ENCODE measurements at regions not wholly inside any gene's neighbourhood (a gene's known extent, or its start where the extent isn't known, plus 50 kb on each side); places are given as distances from the start of the nearest gene placed in this dataset.
"Not testable (repeated sequence)": the region's sequence is repeated elsewhere in the genome, so short reads cannot be mapped to it uniquely, and the experiment has no call there.

DNA sequence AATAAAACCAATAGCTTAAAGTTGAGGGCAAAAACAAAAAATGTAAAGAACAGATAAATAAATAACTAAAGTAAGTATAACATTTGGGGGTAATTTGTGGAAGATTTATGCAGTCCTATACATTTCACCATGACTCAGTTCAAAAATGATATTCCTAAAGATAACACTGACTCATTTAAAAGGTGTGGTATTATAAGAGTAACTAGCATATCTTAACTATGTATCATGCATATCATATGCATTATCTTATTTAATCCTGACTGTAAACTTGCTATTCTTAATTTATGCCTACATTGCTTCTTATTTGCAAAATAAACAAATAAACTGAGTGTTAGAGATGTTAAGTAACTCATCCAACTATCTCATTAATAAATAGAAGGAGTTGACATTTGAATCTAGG is 726.5 kb upstream of the PKDCC start:
- no peak for FAIRE-seq
- no peaks in the 10 kb centered on the region for H3K36me3 ChIP-seq (ENCODE audit: control insufficient read depth in 3 of 3, insufficient read depth in 2 of 3, low read depth in 1 of 3, low read length in 3 of 3)
- DNase-seq = no peak
- H3K4me3 ChIP-seq (ENCODE audit: low read depth in 1 of 3, low read length in 3 of 3) = no peak overlapping the region
- H3K27ac ChIP-seq (ENCODE audit: low read depth in 1 of 3, low read length in 2 of 3) = no peak overlapping the region
- no peaks in the 10 kb centered on the region for H3K4me1 ChIP-seq (ENCODE audit: control insufficient read depth in 3 of 3, insufficient read depth in 2 of 3, low read depth in 1 of 3, low read length in 2 of 3)
- H3K9me3 ChIP-seq (ENCODE audit: control insufficient read depth in 2 of 2, insufficient read depth in 1 of 2, low read depth in 1 of 2, low read length in 1 of 2) = no peaks in the 10 kb centered on the region
- no peaks in the 10 kb centered on the region for H3K27me3 ChIP-seq (ENCODE audit: control insufficient read depth in 3 of 3, insufficient read depth in 3 of 3, low read length in 3 of 3)

DNA sequence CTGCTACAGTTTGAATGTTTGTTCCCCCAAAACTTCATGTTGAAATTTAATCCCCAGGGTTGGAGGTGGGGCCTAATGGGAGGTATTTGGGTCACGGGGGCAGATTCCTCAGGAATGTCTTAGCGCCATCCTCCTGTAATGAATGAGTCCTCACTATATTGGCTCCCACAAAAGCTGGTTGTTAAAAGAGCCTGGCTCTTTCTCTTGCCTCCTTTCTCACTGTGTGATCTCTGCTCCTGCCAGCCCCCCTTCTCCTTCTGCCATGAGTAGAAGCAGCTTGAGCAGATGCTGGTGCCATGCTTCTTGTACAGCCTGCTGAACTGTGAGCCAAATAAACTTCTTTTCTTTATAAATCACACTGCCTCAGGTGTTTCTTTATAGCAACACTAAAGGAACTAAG is 721.0 kb upstream of the PKDCC start:
- Histone ChIP-seq H3K9me3 (ENCODE audit: control insufficient read depth in 2 of 2, insufficient read depth in 1 of 2, low read depth in 1 of 2, low read length in 1 of 2) (no peaks in the 10 kb centered on the region), H3K27me3 (ENCODE audit: control insufficient read depth in 3 of 3, insufficient read depth in 3 of 3, low read length in 3 of 3) (no peaks in the 10 kb centered on the region), H3K4me3 (ENCODE audit: low read depth in 1 of 3, low read length in 3 of 3) (no peak overlapping the region), H3K4me1 (ENCODE audit: control insufficient read depth in 3 of 3, insufficient read depth in 2 of 3, low read depth in 1 of 3, low read length in 2 of 3) (no peaks in the 10 kb centered on the region), H3K27ac (ENCODE audit: low read depth in 1 of 3, low read length in 2 of 3) (no peak overlapping the region), H3K36me3 (ENCODE audit: control insufficient read depth in 3 of 3, insufficient read depth in 2 of 3, low read depth in 1 of 3, low read length in 3 of 3) (no peaks in the 10 kb centered on the region)
- no peak for FAIRE-seq
- DNase-seq = no peak
- WGBS, 3 donors = 40 to 68% (median 56%) methylated on average over 2 of the region's 2 CpGs

DNA sequence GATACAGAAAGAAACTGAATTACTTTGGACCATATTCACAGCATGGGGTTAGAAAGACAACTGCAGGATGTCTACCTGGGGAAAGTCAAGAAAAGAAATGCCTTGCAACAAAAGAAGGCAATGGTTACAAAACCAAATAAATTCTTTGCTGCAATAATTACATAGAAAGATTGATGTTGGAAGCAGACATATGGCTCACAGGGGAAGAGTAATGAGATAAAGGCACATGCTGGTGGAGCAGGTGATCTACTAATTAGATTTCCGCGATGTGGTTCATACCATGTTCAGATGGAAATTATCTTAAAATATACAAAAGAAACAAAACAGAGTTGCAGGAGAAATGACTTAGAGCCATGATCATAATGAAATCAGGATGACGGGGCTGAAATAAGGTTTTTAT is 718.8 kb upstream of the PKDCC start:
- 57 to 93% (median 62%) methylated on average over 3 of the region's 3 CpGs for WGBS, 3 donors
- no peak for DNase-seq

DNA sequence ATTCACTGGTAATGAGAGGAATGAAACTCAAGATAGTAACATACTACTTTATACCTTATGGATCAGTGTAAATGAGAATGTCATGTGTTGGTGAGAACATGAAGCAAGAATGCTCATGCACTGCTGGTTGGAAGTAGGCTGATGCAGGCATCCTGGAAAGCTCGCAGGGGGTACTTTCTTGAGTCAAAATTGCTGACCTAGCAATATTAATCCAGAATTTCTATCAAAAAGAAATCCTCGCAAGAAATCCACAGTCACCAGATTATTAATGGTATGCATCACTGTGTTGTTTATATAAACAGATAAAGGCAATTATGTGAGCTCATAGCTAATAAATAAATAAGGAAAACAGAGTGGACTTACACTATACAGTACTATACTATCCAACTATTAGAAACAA is 713.7 kb upstream of the PKDCC start:
- H3K27me3 ChIP-seq (ENCODE audit: control insufficient read depth in 3 of 3, insufficient read depth in 3 of 3, low read length in 3 of 3) = no peaks in the 10 kb centered on the region
- no peaks in the 10 kb centered on the region for H3K9me3 ChIP-seq (ENCODE audit: control insufficient read depth in 2 of 2, insufficient read depth in 1 of 2, low read depth in 1 of 2, low read length in 1 of 2)
- H3K4me3 ChIP-seq (ENCODE audit: low read depth in 1 of 3, low read length in 3 of 3) = no peak overlapping the region
- no peak for DNase-seq
- no peak for FAIRE-seq
- WGBS, 3 donors = 77 to 84% (median 79%) methylated on average over 2 of the region's 2 CpGs
- H3K4me1 ChIP-seq (ENCODE audit: control insufficient read depth in 3 of 3, insufficient read depth in 2 of 3, low read depth in 1 of 3, low read length in 2 of 3) = no peaks in the 10 kb centered on the region
- H3K36me3 ChIP-seq (ENCODE audit: control insufficient read depth in 3 of 3, insufficient read depth in 2 of 3, low read depth in 1 of 3, low read length in 3 of 3) = no peaks in the 10 kb centered on the region
- H3K27ac ChIP-seq (ENCODE audit: low read depth in 1 of 3, low read length in 2 of 3) = no peak overlapping the region

More for the DNA sequence above, 718.8 kb upstream of the PKDCC start:
- Histone ChIP-seq H3K27me3 (ENCODE audit: control insufficient read depth in 3 of 3, insufficient read depth in 3 of 3, low read length in 3 of 3) (no peaks in the 10 kb centered on the region), H3K36me3 (ENCODE audit: control insufficient read depth in 3 of 3, insufficient read depth in 2 of 3, low read depth in 1 of 3, low read length in 3 of 3) (no peaks in the 10 kb centered on the region), H3K4me3 (ENCODE audit: low read depth in 1 of 3, low read length in 3 of 3) (no peak overlapping the region), H3K27ac (ENCODE audit: low read depth in 1 of 3, low read length in 2 of 3) (no peak overlapping the region), H3K4me1 (ENCODE audit: control insufficient read depth in 3 of 3, insufficient read depth in 2 of 3, low read depth in 1 of 3, low read length in 2 of 3) (no peaks in the 10 kb centered on the region), H3K9me3 (ENCODE audit: control insufficient read depth in 2 of 2, insufficient read depth in 1 of 2, low read depth in 1 of 2, low read length in 1 of 2) (no peaks in the 10 kb centered on the region)
- no peak for FAIRE-seq

DNA sequence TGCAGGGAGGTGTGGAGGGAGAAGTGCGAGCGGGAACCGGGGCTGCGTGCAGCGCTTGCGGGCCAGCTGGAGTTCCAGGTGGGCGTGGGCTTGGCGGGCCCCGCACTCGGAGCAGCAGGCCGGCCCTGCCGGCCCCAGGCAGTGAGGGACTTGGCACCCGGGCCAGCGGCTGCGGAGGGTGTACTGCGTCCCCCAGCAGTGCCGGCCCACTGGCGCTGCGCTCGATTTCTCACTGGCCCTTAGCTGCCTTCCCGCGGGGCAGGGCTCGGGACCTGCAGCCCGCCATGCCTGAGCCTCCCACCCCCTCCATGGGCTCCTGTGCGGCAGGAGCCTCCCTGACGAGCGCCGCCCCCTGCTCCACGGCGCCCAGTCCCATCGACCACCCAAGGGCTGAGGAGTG is 712.2 kb upstream of the PKDCC start:
- not testable (repeated sequence) for DNase-seq; H3K4me3 ChIP-seq (ENCODE audit: low read depth in 1 of 3, low read length in 3 of 3); FAIRE-seq; H3K27ac ChIP-seq (ENCODE audit: low read depth in 1 of 3, low read length in 2 of 3); H3K9me3 ChIP-seq (ENCODE audit: control insufficient read depth in 2 of 2, insufficient read depth in 1 of 2, low read depth in 1 of 2, low read length in 1 of 2); H3K27me3 ChIP-seq (ENCODE audit: control insufficient read depth in 3 of 3, insufficient read depth in 3 of 3, low read length in 3 of 3); H3K4me1 ChIP-seq (ENCODE audit: control insufficient read depth in 3 of 3, insufficient read depth in 2 of 3, low read depth in 1 of 3, low read length in 2 of 3); H3K36me3 ChIP-seq (ENCODE audit: control insufficient read depth in 3 of 3, insufficient read depth in 2 of 3, low read depth in 1 of 3, low read length in 3 of 3)
- 94 to 97% (median 95%) methylated on average over 11 to 31 of the region's 31 CpGs for WGBS, 3 donors

DNA sequence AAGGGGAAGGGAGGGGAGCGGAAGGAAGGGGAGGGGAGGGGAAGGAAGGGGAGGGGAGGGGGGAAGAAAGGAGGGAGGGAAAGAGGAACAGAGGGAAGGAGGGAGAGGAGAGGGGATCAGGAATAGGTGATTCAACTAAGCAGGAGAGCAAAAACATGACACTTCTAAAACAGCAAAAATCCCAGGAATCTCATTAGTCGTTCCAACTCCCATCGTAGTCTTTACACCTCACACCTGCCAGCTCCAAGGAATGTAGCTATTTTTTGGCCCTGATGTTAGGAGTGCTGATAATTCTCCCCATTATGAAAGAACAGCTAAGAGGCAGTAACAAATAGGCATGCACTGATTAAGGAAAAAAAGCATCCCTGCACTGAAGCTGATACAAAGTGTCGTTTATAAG is 709.9 kb upstream of the PKDCC start:
- no peaks in the 10 kb centered on the region for H3K36me3 ChIP-seq (ENCODE audit: control insufficient read depth in 3 of 3, insufficient read depth in 2 of 3, low read depth in 1 of 3, low read length in 3 of 3)
- H3K4me3 ChIP-seq (ENCODE audit: low read depth in 1 of 3, low read length in 3 of 3) = no peak overlapping the region
- H3K4me1 ChIP-seq (ENCODE audit: control insufficient read depth in 3 of 3, insufficient read depth in 2 of 3, low read depth in 1 of 3, low read length in 2 of 3) = no peaks in the 10 kb centered on the region
- no peak overlapping the region for H3K27ac ChIP-seq (ENCODE audit: low read depth in 1 of 3, low read length in 2 of 3)
- FAIRE-seq (no peak), DNase-seq (no peak)
- WGBS, 3 donors = 49 to 55% (median 54%) methylated on average over 3 of the region's 4 CpGs
- H3K27me3 ChIP-seq (ENCODE audit: control insufficient read depth in 3 of 3, insufficient read depth in 3 of 3, low read length in 3 of 3) = no peaks in the 10 kb centered on the region
- no peaks in the 10 kb centered on the region for H3K9me3 ChIP-seq (ENCODE audit: control insufficient read depth in 2 of 2, insufficient read depth in 1 of 2, low read depth in 1 of 2, low read length in 1 of 2)

DNA sequence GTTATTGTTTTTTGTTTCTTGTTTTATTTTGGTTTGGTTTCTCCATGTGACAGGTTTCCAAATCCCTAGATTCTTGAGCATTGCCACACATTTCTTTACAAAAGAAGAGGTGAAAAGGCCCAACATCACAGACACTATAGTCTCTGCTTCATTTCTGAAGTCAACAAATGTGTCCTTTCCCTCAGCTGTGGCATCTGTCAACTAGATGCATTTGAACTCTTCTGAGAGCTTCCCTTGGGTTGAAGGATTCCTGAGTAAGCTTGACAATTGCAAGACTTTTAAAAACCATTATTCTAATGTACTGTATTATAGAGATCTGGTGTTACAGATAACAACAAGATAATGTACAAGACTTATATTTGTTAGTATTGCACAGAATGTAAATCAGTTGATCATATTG is 703.3 kb upstream of the PKDCC start:
- H3K27ac ChIP-seq (ENCODE audit: low read depth in 1 of 3, low read length in 2 of 3) = no peak overlapping the region
- no peaks in the 10 kb centered on the region for H3K27me3 ChIP-seq (ENCODE audit: control insufficient read depth in 3 of 3, insufficient read depth in 3 of 3, low read length in 3 of 3)
- FAIRE-seq = no peak
- H3K4me1 ChIP-seq (ENCODE audit: control insufficient read depth in 3 of 3, insufficient read depth in 2 of 3, low read depth in 1 of 3, low read length in 2 of 3) = no peaks in the 10 kb centered on the region
- H3K9me3 ChIP-seq (ENCODE audit: control insufficient read depth in 2 of 2, insufficient read depth in 1 of 2, low read depth in 1 of 2, low read length in 1 of 2) = no peaks in the 10 kb centered on the region
- no peaks in the 10 kb centered on the region for H3K36me3 ChIP-seq (ENCODE audit: control insufficient read depth in 3 of 3, insufficient read depth in 2 of 3, low read depth in 1 of 3, low read length in 3 of 3)
- H3K4me3 ChIP-seq (ENCODE audit: low read depth in 1 of 3, low read length in 3 of 3) = no peak overlapping the region
- DNase-seq = no peak

DNA sequence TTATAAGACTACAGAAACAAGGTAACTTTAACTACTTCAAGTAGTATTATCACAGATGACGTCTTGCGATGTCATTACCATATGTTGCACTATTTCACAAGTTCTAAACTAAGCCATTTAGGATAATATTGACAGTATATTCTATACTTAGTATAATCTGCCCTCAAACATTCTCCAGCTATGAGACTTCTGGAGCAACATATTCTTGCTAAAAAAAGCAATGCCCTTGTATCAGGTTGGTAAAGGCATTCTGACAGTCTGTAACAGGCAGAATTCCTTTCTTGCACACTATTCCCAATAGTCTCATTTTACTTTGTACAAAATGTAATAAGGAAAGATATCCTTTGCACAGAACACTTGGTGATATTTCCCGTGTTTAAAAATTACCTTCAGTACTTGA is 694.8 kb upstream of the PKDCC start:
- no peaks in the 10 kb centered on the region for H3K27me3 ChIP-seq (ENCODE audit: control insufficient read depth in 3 of 3, insufficient read depth in 3 of 3, low read length in 3 of 3)
- 82 to 88% (median 88%) methylated on average over 3 of the region's 3 CpGs for WGBS, 3 donors
- no peak overlapping the region for H3K4me3 ChIP-seq (ENCODE audit: low read depth in 1 of 3, low read length in 3 of 3)
- no peaks in the 10 kb centered on the region for H3K36me3 ChIP-seq (ENCODE audit: control insufficient read depth in 3 of 3, insufficient read depth in 2 of 3, low read depth in 1 of 3, low read length in 3 of 3)
- FAIRE-seq (no peak), DNase-seq (no peak)
- no peaks in the 10 kb centered on the region for H3K9me3 ChIP-seq (ENCODE audit: control insufficient read depth in 2 of 2, insufficient read depth in 1 of 2, low read depth in 1 of 2, low read length in 1 of 2)
- no peak overlapping the region for H3K27ac ChIP-seq (ENCODE audit: low read depth in 1 of 3, low read length in 2 of 3)
- H3K4me1 ChIP-seq (ENCODE audit: control insufficient read depth in 3 of 3, insufficient read depth in 2 of 3, low read depth in 1 of 3, low read length in 2 of 3) = no peaks in the 10 kb centered on the region

DNA sequence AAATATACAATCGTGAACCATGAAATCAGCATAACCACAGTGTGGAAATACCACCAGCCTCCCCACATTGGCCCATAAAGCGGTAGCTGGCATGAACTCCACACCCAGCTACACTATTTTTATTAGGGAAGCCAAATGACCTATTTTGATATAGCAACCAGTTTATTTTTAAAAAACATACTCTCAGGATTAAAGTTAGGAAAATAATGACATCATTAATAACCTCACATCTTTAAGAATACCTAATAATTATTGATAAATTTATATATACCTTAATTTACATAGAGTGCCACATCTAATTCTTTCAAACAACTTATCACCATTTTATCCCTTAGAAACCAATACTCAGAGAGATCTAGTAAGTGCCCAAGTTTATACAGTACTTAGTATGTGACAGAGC is 692.0 kb upstream of the PKDCC start:
- WGBS, 3 donors = 81 to 85% (median 83%) methylated on average over 2 of the region's 2 CpGs
- no peak for DNase-seq
- H3K4me3 ChIP-seq (ENCODE audit: low read depth in 1 of 3, low read length in 3 of 3) = no peak overlapping the region
- no peaks in the 10 kb centered on the region for H3K4me1 ChIP-seq (ENCODE audit: control insufficient read depth in 3 of 3, insufficient read depth in 2 of 3, low read depth in 1 of 3, low read length in 2 of 3)
- no peaks in the 10 kb centered on the region for H3K9me3 ChIP-seq (ENCODE audit: control insufficient read depth in 2 of 2, insufficient read depth in 1 of 2, low read depth in 1 of 2, low read length in 1 of 2)
- no peaks in the 10 kb centered on the region for H3K36me3 ChIP-seq (ENCODE audit: control insufficient read depth in 3 of 3, insufficient read depth in 2 of 3, low read depth in 1 of 3, low read length in 3 of 3)
- H3K27me3 ChIP-seq (ENCODE audit: control insufficient read depth in 3 of 3, insufficient read depth in 3 of 3, low read length in 3 of 3) = no peaks in the 10 kb centered on the region
- H3K27ac ChIP-seq (ENCODE audit: low read depth in 1 of 3, low read length in 2 of 3) = no peak overlapping the region
- FAIRE-seq = no peak
